Right cardiac atrium (tissue), 5 donors: ENCODE measurements at regions not wholly inside any gene's neighbourhood (a gene's known extent, or its start where the extent isn't known, plus 50 kb on each side); places are given as distances from the start of the nearest gene placed in this dataset.

Experiments used
- ATAC-seq, 2 donors: fragments of 200-7000 bp; cut with Tn5 transposase; one replicate each; pipeline versions ENCODE4 v1.8.0 to v1.9.1; 2020; ENCODE audit warnings: moderate library complexity in 2 of 2, mild to moderate bottlenecking in 1 of 2
- DNase-seq, 3 donors: peaks; one replicate each; pipeline ENCODE4 v3.0.0-alpha.2; 2020
- H3K27ac ChIP-seq: one replicate; pipeline ENCODE4 v1.5.1; 2013; ENCODE audit warnings: mild to moderate bottlenecking, low read length, control low read depth, moderate library complexity
- H3K27me3 ChIP-seq: one replicate; pipeline ENCODE4 v1.6.1; 2013; ENCODE audit not compliant: control insufficient read depth, insufficient read depth
- H3K4me1 ChIP-seq: one replicate; pipeline ENCODE4 v1.6.1; 2013; ENCODE audit warnings: low read length; ENCODE audit not compliant: control insufficient read depth, insufficient read depth
- H3K4me3 ChIP-seq: one replicate; pipeline ENCODE4 v1.5.1; 2013; ENCODE audit warnings: low read length, control low read depth
- H3K9me3 ChIP-seq: one replicate; pipeline ENCODE4 v1.6.1; 2013; ENCODE audit warnings: low read length; ENCODE audit not compliant: control insufficient read depth
- WGBS: extraction: QIAGEN DNeasy Blood & Tissue Kit; methylation state at CpG from one replicate; pipeline ENCODE4 v1.1.7; 2013; 5-methylcytosine and 5-hydroxymethylcytosine counted together
- intact Hi-C, 4 donors: fragments of 100-400 bp; cut with DNase I; formaldehyde crosslinking; loops; one replicate each; pipeline versions ENCODE4 v1.11.0 to v1.14.0; 2022 to 2023
- donor health status: healthy with polysubstance abuse.
- donor health status: DM: no; HTN: yes; CAD: no.
- donor health status: DM: no; HTN: no; CAD: no.
- donor health status: DM: no; HTN: yes; CAD: no; lungs with severe emphysema.
- donor health status: DM: yes; HTN: yes; CAD: no.

GRCh38 chr20:46831633-46832011 lies 63.0 kb upstream of the EYA2 start:
- ATAC-seq = no peak
- Histone ChIP-seq H3K4me1 (no peaks in the 10 kb centered on the region), H3K27ac (no peak overlapping the region), H3K4me3 (no peak overlapping the region), H3K9me3 (peaks cover 3% of the 10 kb centered on the region), H3K27me3 (no peaks in the 10 kb centered on the region)
- no peak for DNase-seq
- 91% methylated on average over 2 of the region's 2 CpGs for WGBS
- intact Hi-C loops = no loop called here

GRCh38 chr20:46832555-46832954 lies 62.1 kb upstream of the EYA2 start:
- Histone ChIP-seq H3K27ac (no peak overlapping the region), H3K4me3 (no peak overlapping the region), H3K27me3 (no peaks in the 10 kb centered on the region), H3K9me3 (peaks cover 3% of the 10 kb centered on the region), H3K4me1 (no peaks in the 10 kb centered on the region)
- WGBS = 59% methylated on average over 3 of the region's 3 CpGs
- DNase-seq = no peak
- ATAC-seq = peak in 1 of 2 donors; percentile 50
- intact Hi-C loops = no loop called here

GRCh38 chr20:46833360-46833759 lies 61.3 kb upstream of the EYA2 start:
- Histone ChIP-seq H3K4me3 (no peak overlapping the region), H3K27ac (no peak overlapping the region), H3K4me1 (no peaks in the 10 kb centered on the region), H3K27me3 (no peaks in the 10 kb centered on the region), H3K9me3 (peaks cover 3% of the 10 kb centered on the region)
- intact Hi-C loops = no loop called here
- DNase-seq (no peak), ATAC-seq (no peak)
- 79% methylated on average over 3 of the region's 3 CpGs for WGBS

GRCh38 chr20:46835418-46835817 lies 59.2 kb upstream of the EYA2 start:
- intact Hi-C loops = no loop called here
- WGBS = 82% methylated on average over 1 of the region's 1 CpG
- Histone ChIP-seq H3K9me3 (peaks cover 3% of the 10 kb centered on the region), H3K27ac (no peak overlapping the region), H3K27me3 (no peaks in the 10 kb centered on the region), H3K4me3 (no peak overlapping the region), H3K4me1 (no peaks in the 10 kb centered on the region)
- ATAC-seq (no peak), DNase-seq (no peak)

GRCh38 chr20:46837083-46837482 lies 57.6 kb upstream of the EYA2 start:
- Histone ChIP-seq H3K4me3 (no peak overlapping the region), H3K27ac (no peak overlapping the region), H3K4me1 (no peaks in the 10 kb centered on the region), H3K9me3 (no peaks in the 10 kb centered on the region), H3K27me3 (no peaks in the 10 kb centered on the region)
- DNase-seq = no peak
- WGBS = 85% methylated on average over 4 of the region's 4 CpGs
- ATAC-seq = no peak
- intact Hi-C loops = no loop called here

GRCh38 chr20:46838011-46838410 lies 56.6 kb upstream of the EYA2 start:
- H3K4me3 ChIP-seq = no peak overlapping the region
- ATAC-seq = no peak
- no peaks in the 10 kb centered on the region for H3K27me3 ChIP-seq
- H3K4me1 ChIP-seq = no peaks in the 10 kb centered on the region
- no peak for DNase-seq
- WGBS = 47% methylated on average over 2 of the region's 2 CpGs
- intact Hi-C loops = no loop called here
- no peaks in the 10 kb centered on the region for H3K9me3 ChIP-seq
- no peak overlapping the region for H3K27ac ChIP-seq

GRCh38 chr20:46840054-46840729 lies 54.5 kb upstream of the EYA2 start:
- Histone ChIP-seq H3K4me3 (no peak overlapping the region), H3K9me3 (no peaks in the 10 kb centered on the region), H3K4me1 (no peaks in the 10 kb centered on the region), H3K27ac (no peak overlapping the region), H3K27me3 (no peaks in the 10 kb centered on the region)
- 88% methylated on average over 4 of the region's 4 CpGs for WGBS
- DNase-seq (no peak), ATAC-seq (no peak)
- intact Hi-C loops = no loop called here
